ENCODE measurements at regions not wholly inside any gene's neighbourhood (a gene's known extent, or its start where the extent isn't known, plus 50 kb on each side); places are given as distances from the start of the nearest gene placed in this dataset.

- no peak overlapping the region for H3K4me3 ChIP-seq (ENCODE audit: insufficient read depth, low read length)
- no peak for TF ChIP-seq CTCF (IDR thresholded peaks at IDR 0.05; ENCODE audit: extremely low read depth, low read depth, low read length)
- no peaks in the 10 kb centered on the region for H3K9me3 ChIP-seq (ENCODE audit: low read depth, low read length)
- no peaks in the 10 kb centered on the region for H3K4me1 ChIP-seq (ENCODE audit: insufficient read depth, low read length)
- H4K20me1 ChIP-seq (ENCODE audit: insufficient read depth, low read length): no peaks in the 10 kb centered on the region
- H3K27ac ChIP-seq (ENCODE audit: low read depth, low read length): no peak overlapping the region
- no peak overlapping the region for H2AFZ ChIP-seq (ENCODE audit: low read length)
- no peaks in the 10 kb centered on the region for H3K36me3 ChIP-seq (ENCODE audit: insufficient read depth, low read length)
- no peak overlapping the region for H3K4me2 ChIP-seq (ENCODE audit: insufficient read depth, low read length)
- DNase-seq (ENCODE audit: insufficient read length, low spot score, missing footprints): peak; percentile 76
- H3K79me2 ChIP-seq (ENCODE audit: insufficient read depth, low read length): no peaks in the 10 kb centered on the region
- H3K27me3 ChIP-seq (ENCODE audit: insufficient read depth, low read length): no peaks in the 10 kb centered on the region
These were observed 100.4 kb upstream of the RET start for GRCh38 chr10:42976351-42977031.

DNA sequence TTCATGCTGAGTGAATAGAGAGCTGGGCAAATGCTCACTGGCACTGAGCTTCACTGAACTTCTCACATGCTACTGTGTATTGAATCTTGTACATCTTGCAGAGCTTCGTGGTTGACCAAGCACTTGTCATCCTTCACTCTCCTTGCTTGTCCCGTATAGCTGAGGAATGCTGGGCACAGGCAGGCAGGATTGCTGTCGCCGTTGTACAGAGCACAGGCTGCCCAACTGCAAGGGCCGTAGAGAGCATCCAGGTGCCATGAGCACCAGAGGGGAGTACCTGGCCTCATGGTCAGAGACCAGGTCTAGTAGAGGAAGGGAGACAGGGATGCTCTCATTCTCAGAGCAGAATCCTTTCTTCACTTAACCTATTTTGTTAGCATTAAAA, 99.8 kb upstream of the RET start:
- no peaks in the 10 kb centered on the region for H3K36me3 ChIP-seq (ENCODE audit: insufficient read depth, low read length)
- H3K79me2 ChIP-seq (ENCODE audit: insufficient read depth, low read length): no peaks in the 10 kb centered on the region
- no peak overlapping the region for H3K4me2 ChIP-seq (ENCODE audit: insufficient read depth, low read length)
- H3K9me3 ChIP-seq (ENCODE audit: low read depth, low read length): no peaks in the 10 kb centered on the region
- H3K27ac ChIP-seq (ENCODE audit: low read depth, low read length): no peak overlapping the region
- no peaks in the 10 kb centered on the region for H4K20me1 ChIP-seq (ENCODE audit: insufficient read depth, low read length)
- H3K27me3 ChIP-seq (ENCODE audit: insufficient read depth, low read length): no peaks in the 10 kb centered on the region
- no peak for TF ChIP-seq CTCF (IDR thresholded peaks at IDR 0.05; ENCODE audit: extremely low read depth, low read depth, low read length)
- peak; percentile 49 for DNase-seq (ENCODE audit: insufficient read length, low spot score, missing footprints)
- H2AFZ ChIP-seq (ENCODE audit: low read length): no peak overlapping the region
- no peaks in the 10 kb centered on the region for H3K4me1 ChIP-seq (ENCODE audit: insufficient read depth, low read length)
- H3K4me3 ChIP-seq (ENCODE audit: insufficient read depth, low read length): no peak overlapping the region

GRCh38 chr10:42979181-42979580, 97.7 kb upstream of the RET start:
- no peak overlapping the region for H3K4me3 ChIP-seq (ENCODE audit: insufficient read depth, low read length)

More at GRCh38 chr10:42979181-42979580, 97.7 kb upstream of the RET start:
- H3K4me1 ChIP-seq (ENCODE audit: insufficient read depth, low read length): no peaks in the 10 kb centered on the region
- no peak overlapping the region for H2AFZ ChIP-seq (ENCODE audit: low read length)
- H4K20me1 ChIP-seq (ENCODE audit: insufficient read depth, low read length): no peaks in the 10 kb centered on the region
- TF ChIP-seq CTCF (IDR thresholded peaks at IDR 0.05; ENCODE audit: extremely low read depth, low read depth, low read length): no peak
- DNase-seq (ENCODE audit: insufficient read length, low spot score, missing footprints): peak; percentile 81
- no peak overlapping the region for H3K4me2 ChIP-seq (ENCODE audit: insufficient read depth, low read length)
- no peaks in the 10 kb centered on the region for H3K27me3 ChIP-seq (ENCODE audit: insufficient read depth, low read length)
- no peak overlapping the region for H3K27ac ChIP-seq (ENCODE audit: low read depth, low read length)
- H3K36me3 ChIP-seq (ENCODE audit: insufficient read depth, low read length): no peaks in the 10 kb centered on the region
- H3K9me3 ChIP-seq (ENCODE audit: low read depth, low read length): no peaks in the 10 kb centered on the region
- H3K79me2 ChIP-seq (ENCODE audit: insufficient read depth, low read length): no peaks in the 10 kb centered on the region
